Upper lobe of left lung (tissue), 4 donors: ENCODE measurements at regions not wholly inside any gene's neighbourhood (a gene's known extent, or its start where the extent isn't known, plus 50 kb on each side); places are given as distances from the start of the nearest gene placed in this dataset.

Experiments
- POLR2A ChIP-seq, 4 donors: fragments of 450-650 bp; IDR thresholded peaks; one replicate each; pipeline ENCODE4 v1.5.1; 2016 to 2017; ENCODE audit warnings: antibody characterized with exemption in 4 of 4, mild to moderate bottlenecking in 2 of 4
- TF ChIP-seq, protein P1 (sequence below), 6 experiments: fragments of 450-650 bp in 4 of 6; fragments of 200-600 bp in 2 of 6; sonication (generic) in 2 of 6; IDR thresholded peaks; one replicate each; pipeline ENCODE4 v1.5.1; 2016 to 2019; ENCODE audit warnings: antibody characterized with exemption in 6 of 6

DNA sequence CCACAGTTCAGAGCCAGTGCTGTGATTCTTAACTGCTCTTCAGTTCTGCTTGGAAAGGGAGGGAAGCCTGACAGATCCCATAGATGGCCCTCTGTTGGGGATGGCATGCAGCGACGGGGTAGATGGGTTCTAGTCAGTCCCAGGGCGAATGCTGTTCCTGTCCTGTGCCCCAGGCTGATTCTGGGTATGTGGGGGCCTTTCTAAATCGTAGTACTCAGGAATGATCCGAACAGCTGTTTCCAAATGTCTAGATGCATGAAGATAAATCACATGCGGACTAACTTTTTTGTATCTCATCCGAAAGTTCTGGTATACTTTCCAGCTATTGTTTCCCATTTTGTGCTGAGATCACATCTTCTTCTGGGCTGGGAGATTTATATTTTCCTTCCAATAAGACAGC lies 186.0 kb upstream of the MKI67 start:
- no peak for TF ChIP-seq POLR2A (IDR thresholded peaks at IDR 0.05)
- TF ChIP-seq, protein P1, sequence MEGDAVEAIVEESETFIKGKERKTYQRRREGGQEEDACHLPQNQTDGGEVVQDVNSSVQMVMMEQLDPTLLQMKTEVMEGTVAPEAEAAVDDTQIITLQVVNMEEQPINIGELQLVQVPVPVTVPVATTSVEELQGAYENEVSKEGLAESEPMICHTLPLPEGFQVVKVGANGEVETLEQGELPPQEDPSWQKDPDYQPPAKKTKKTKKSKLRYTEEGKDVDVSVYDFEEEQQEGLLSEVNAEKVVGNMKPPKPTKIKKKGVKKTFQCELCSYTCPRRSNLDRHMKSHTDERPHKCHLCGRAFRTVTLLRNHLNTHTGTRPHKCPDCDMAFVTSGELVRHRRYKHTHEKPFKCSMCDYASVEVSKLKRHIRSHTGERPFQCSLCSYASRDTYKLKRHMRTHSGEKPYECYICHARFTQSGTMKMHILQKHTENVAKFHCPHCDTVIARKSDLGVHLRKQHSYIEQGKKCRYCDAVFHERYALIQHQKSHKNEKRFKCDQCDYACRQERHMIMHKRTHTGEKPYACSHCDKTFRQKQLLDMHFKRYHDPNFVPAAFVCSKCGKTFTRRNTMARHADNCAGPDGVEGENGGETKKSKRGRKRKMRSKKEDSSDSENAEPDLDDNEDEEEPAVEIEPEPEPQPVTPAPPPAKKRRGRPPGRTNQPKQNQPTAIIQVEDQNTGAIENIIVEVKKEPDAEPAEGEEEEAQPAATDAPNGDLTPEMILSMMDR (IDR thresholded peaks at IDR 0.05): no peak
